ENCODE measurements at regions not wholly inside any gene's neighbourhood (a gene's known extent, or its start where the extent isn't known, plus 50 kb on each side); places are given as distances from the start of the nearest gene placed in this dataset.

DNA sequence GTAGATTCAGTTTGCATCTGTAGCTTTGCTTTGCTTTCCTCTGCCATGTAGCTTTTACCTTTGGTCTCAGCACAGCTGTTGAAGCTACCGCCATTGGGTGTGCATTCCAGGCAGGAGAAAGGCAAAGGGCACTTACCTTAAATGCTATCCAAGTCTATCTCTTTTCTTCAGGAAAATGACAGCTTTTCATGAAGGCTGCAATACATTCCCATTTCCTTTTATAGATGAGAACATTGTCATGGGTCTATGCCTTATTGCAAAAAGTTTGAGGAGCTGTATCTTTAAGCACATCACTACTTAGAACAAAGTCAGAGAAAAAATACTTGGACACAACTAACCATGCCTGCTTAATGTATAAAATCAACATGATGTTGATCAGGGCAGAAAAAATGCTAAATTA is 266.8 kb downstream of the DOK5 start:
- H3K4me1 ChIP-seq (ENCODE audit: insufficient read depth), result no peaks in the 10 kb centered on the region
- DNase-seq (ENCODE audit: low spot score) (no peak), ATAC-seq (no peak)
- H2AFZ ChIP-seq, result no peak overlapping the region
- TF ChIP-seq POLR2AphosphoS5 (IDR thresholded peaks at IDR 0.05; ENCODE audit: low read depth) (no peak), ZNF114 (CRISPR knock-in tag; IDR thresholded peaks at IDR 0.05) (no peak), EZH2phosphoT487 (IDR thresholded peaks at IDR 0.05; ENCODE audit: unreplicated experiment) (no peak), STAT1 (IDR thresholded peaks at IDR 0.05; ENCODE audit: unreplicated experiment) (no peak), EZH2 (IDR thresholded peaks at IDR 0.05; ENCODE audit: low read depth, unreplicated experiment) (no peak), NANOG (IDR thresholded peaks at IDR 0.05; ENCODE audit: borderline replicate concordance) (no peak), JUNB (IDR thresholded peaks at IDR 0.05; ENCODE audit: unreplicated experiment) (no peak), ZNF331 (CRISPR knock-in tag; IDR thresholded peaks at IDR 0.05; ENCODE audit: low read depth) (no peak), CREB1 (CRISPR knock-in tag; IDR thresholded peaks at IDR 0.05; ENCODE audit: low read depth) (no peak)
- TF ChIP-seq, protein P1, sequence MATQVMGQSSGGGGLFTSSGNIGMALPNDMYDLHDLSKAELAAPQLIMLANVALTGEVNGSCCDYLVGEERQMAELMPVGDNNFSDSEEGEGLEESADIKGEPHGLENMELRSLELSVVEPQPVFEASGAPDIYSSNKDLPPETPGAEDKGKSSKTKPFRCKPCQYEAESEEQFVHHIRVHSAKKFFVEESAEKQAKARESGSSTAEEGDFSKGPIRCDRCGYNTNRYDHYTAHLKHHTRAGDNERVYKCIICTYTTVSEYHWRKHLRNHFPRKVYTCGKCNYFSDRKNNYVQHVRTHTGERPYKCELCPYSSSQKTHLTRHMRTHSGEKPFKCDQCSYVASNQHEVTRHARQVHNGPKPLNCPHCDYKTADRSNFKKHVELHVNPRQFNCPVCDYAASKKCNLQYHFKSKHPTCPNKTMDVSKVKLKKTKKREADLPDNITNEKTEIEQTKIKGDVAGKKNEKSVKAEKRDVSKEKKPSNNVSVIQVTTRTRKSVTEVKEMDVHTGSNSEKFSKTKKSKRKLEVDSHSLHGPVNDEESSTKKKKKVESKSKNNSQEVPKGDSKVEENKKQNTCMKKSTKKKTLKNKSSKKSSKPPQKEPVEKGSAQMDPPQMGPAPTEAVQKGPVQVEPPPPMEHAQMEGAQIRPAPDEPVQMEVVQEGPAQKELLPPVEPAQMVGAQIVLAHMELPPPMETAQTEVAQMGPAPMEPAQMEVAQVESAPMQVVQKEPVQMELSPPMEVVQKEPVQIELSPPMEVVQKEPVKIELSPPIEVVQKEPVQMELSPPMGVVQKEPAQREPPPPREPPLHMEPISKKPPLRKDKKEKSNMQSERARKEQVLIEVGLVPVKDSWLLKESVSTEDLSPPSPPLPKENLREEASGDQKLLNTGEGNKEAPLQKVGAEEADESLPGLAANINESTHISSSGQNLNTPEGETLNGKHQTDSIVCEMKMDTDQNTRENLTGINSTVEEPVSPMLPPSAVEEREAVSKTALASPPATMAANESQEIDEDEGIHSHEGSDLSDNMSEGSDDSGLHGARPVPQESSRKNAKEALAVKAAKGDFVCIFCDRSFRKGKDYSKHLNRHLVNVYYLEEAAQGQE (IDR thresholded peaks at IDR 0.05; ENCODE audit: unreplicated experiment), result no peak
- TF ChIP-seq, protein P2, sequence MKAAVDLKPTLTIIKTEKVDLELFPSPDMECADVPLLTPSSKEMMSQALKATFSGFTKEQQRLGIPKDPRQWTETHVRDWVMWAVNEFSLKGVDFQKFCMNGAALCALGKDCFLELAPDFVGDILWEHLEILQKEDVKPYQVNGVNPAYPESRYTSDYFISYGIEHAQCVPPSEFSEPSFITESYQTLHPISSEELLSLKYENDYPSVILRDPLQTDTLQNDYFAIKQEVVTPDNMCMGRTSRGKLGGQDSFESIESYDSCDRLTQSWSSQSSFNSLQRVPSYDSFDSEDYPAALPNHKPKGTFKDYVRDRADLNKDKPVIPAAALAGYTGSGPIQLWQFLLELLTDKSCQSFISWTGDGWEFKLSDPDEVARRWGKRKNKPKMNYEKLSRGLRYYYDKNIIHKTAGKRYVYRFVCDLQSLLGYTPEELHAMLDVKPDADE (IDR thresholded peaks at IDR 0.05), result no peak
- TF ChIP-seq, protein P3, sequence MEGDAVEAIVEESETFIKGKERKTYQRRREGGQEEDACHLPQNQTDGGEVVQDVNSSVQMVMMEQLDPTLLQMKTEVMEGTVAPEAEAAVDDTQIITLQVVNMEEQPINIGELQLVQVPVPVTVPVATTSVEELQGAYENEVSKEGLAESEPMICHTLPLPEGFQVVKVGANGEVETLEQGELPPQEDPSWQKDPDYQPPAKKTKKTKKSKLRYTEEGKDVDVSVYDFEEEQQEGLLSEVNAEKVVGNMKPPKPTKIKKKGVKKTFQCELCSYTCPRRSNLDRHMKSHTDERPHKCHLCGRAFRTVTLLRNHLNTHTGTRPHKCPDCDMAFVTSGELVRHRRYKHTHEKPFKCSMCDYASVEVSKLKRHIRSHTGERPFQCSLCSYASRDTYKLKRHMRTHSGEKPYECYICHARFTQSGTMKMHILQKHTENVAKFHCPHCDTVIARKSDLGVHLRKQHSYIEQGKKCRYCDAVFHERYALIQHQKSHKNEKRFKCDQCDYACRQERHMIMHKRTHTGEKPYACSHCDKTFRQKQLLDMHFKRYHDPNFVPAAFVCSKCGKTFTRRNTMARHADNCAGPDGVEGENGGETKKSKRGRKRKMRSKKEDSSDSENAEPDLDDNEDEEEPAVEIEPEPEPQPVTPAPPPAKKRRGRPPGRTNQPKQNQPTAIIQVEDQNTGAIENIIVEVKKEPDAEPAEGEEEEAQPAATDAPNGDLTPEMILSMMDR (conservative IDR thresholded peaks at IDR 0.05; ENCODE audit: low read depth in 2 of 2), result no peak
- TF ChIP-seq, protein P4, sequence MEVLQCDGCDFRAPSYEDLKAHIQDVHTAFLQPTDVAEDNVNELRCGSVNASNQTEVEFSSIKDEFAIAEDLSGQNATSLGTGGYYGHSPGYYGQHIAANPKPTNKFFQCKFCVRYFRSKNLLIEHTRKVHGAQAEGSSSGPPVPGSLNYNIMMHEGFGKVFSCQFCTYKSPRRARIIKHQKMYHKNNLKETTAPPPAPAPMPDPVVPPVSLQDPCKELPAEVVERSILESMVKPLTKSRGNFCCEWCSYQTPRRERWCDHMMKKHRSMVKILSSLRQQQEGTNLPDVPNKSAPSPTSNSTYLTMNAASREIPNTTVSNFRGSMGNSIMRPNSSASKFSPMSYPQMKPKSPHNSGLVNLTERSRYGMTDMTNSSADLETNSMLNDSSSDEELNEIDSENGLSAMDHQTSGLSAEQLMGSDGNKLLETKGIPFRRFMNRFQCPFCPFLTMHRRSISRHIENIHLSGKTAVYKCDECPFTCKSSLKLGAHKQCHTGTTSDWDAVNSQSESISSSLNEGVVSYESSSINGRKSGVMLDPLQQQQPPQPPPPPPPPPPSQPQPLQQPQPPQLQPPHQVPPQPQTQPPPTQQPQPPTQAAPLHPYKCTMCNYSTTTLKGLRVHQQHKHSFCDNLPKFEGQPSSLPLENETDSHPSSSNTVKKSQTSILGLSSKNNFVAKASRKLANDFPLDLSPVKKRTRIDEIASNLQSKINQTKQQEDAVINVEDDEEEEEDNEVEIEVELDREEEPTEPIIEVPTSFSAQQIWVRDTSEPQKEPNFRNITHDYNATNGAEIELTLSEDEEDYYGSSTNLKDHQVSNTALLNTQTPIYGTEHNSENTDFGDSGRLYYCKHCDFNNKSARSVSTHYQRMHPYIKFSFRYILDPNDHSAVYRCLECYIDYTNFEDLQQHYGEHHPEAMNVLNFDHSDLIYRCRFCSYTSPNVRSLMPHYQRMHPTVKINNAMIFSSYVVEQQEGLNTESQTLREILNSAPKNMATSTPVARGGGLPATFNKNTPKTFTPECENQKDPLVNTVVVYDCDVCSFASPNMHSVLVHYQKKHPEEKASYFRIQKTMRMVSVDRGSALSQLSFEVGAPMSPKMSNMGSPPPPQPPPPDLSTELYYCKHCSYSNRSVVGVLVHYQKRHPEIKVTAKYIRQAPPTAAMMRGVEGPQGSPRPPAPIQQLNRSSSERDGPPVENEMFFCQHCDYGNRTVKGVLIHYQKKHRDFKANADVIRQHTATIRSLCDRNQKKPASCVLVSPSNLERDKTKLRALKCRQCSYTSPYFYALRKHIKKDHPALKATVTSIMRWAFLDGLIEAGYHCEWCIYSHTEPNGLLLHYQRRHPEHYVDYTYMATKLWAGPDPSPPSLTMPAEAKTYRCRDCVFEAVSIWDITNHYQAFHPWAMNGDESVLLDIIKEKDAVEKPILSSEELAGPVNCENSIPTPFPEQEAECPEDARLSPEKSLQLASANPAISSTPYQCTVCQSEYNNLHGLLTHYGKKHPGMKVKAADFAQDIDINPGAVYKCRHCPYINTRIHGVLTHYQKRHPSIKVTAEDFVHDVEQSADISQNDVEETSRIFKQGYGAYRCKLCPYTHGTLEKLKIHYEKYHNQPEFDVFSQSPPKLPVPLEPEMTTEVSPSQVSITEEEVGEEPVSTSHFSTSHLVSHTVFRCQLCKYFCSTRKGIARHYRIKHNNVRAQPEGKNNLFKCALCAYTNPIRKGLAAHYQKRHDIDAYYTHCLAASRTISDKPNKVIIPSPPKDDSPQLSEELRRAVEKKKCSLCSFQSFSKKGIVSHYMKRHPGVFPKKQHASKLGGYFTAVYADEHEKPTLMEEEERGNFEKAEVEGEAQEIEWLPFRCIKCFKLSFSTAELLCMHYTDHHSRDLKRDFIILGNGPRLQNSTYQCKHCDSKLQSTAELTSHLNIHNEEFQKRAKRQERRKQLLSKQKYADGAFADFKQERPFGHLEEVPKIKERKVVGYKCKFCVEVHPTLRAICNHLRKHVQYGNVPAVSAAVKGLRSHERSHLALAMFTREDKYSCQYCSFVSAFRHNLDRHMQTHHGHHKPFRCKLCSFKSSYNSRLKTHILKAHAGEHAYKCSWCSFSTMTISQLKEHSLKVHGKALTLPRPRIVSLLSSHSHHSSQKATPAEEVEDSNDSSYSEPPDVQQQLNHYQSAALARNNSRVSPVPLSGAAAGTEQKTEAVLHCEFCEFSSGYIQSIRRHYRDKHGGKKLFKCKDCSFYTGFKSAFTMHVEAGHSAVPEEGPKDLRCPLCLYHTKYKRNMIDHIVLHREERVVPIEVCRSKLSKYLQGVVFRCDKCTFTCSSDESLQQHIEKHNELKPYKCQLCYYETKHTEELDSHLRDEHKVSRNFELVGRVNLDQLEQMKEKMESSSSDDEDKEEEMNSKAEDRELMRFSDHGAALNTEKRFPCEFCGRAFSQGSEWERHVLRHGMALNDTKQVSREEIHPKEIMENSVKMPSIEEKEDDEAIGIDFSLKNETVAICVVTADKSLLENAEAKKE (CRISPR knock-in tag; IDR thresholded peaks at IDR 0.05), result no peak
- H3K36me3 ChIP-seq (ENCODE audit: insufficient read depth), result no peaks in the 10 kb centered on the region; the same call in 1 of the 2 replicates
- H3K27me3 ChIP-seq (ENCODE audit: insufficient read depth), result no peaks in the 10 kb centered on the region
- H3K36me3 Mint-ChIP-seq (ENCODE audit: low read depth), result peaks cover 13% of the 10 kb centered on the region; the same call in 2 of the 3 replicates
- peaks cover 84% of the 10 kb centered on the region for H3K9me3 Mint-ChIP-seq
- H3F3A ChIP-seq (replicated peaks; ENCODE audit: low read depth), result no peaks in the 10 kb centered on the region
- H3K27ac ChIP-seq (ENCODE audit: low read depth), result no peak overlapping the region
- H3K27ac Mint-ChIP-seq, result no peak overlapping the region
- H3K4me2 ChIP-seq, result no peak overlapping the region
- H3K9me2 ChIP-seq (ENCODE audit: insufficient read depth), result no peaks in the 10 kb centered on the region
- no peaks in the 10 kb centered on the region for H4K20me1 ChIP-seq (replicated peaks; ENCODE audit: insufficient read depth)
- H3K27me3 Mint-ChIP-seq (ENCODE audit: insufficient read depth, low read depth, poor library complexity), result no peaks in the 10 kb centered on the region
- no peaks in the 10 kb centered on the region for H3K4me1 Mint-ChIP-seq
- no peaks in the 10 kb centered on the region for H3K79me2 ChIP-seq (replicated peaks; ENCODE audit: insufficient read depth)
- H3K4me3 ChIP-seq, result no peak overlapping the region
- no peak overlapping the region for H3K4me3 Mint-ChIP-seq

Measured in GM23338 (cell line).